H9 (cell line): ENCODE measurements at regions not wholly inside any gene's neighbourhood (a gene's known extent, or its start where the extent isn't known, plus 50 kb on each side); places are given as distances from the start of the nearest gene placed in this dataset.

Experiments
- DNase-seq: peaks from one replicate; pipeline ENCODE4 v3.0.0-alpha.2; 2017
- H2AFZ ChIP-seq: one replicate; pipeline ENCODE4 v1.6.1; 2013; ENCODE audit warnings: mild to moderate bottlenecking, low read length, control low read depth, moderate library complexity
- H2AK5ac ChIP-seq: 2 replicates; pipeline ENCODE4 v1.6.1; 2013; ENCODE audit warnings: low read length, control low read depth, mixed read lengths; ENCODE audit not compliant: insufficient read length
- H2BK120ac ChIP-seq: one replicate; pipeline ENCODE4 v1.6.1; 2013; ENCODE audit warnings: low read depth, mild to moderate bottlenecking, low read length, control low read depth, inconsistent platforms; ENCODE audit not compliant: poor library complexity, severe bottlenecking
- H2BK12ac ChIP-seq: 2 replicates; pipeline ENCODE4 v1.6.1; 2013; ENCODE audit warnings: low read length, control low read depth, mixed read lengths, low read depth; ENCODE audit not compliant: insufficient read length
- H2BK15ac ChIP-seq: 2 replicates; pipeline ENCODE4 v1.6.1; 2013; ENCODE audit warnings: low read depth, low read length, control low read depth
- H2BK20ac ChIP-seq: one replicate; pipeline ENCODE4 v1.6.1; 2013; ENCODE audit warnings: low read depth, mild to moderate bottlenecking, low read length, control low read depth, inconsistent platforms; ENCODE audit not compliant: poor library complexity, severe bottlenecking
- H2BK5ac ChIP-seq: 2 replicates; pipeline ENCODE4 v1.6.1; 2013; ENCODE audit warnings: low read length, control low read depth, mixed read lengths; ENCODE audit not compliant: insufficient read length
- H3K14ac ChIP-seq: 2 replicates; pipeline ENCODE4 v1.6.1; 2013; ENCODE audit warnings: low read length, control low read depth; ENCODE audit not compliant: insufficient read depth
- H3K18ac ChIP-seq: 2 replicates; pipeline ENCODE4 v1.6.1; 2013; ENCODE audit warnings: low read depth, mild to moderate bottlenecking, mixed read lengths, low read length, control low read depth; ENCODE audit not compliant: insufficient read length
- H3K23ac ChIP-seq: 2 replicates; pipeline ENCODE4 v1.6.1; 2013; ENCODE audit warnings: low read length, control low read depth, mixed read lengths, low read depth; ENCODE audit not compliant: insufficient read length
- H3K23me2 ChIP-seq: 2 replicates; pipeline ENCODE4 v1.6.1; 2013; ENCODE audit warnings: low read depth, mild to moderate bottlenecking, mixed read lengths, low read length, control low read depth; ENCODE audit not compliant: insufficient read length, poor library complexity, severe bottlenecking
- H3K27ac ChIP-seq: 2 replicates; pipeline ENCODE4 v1.5.1; 2013; ENCODE audit warnings: low read length, control low read depth, mixed read lengths, low read depth; ENCODE audit not compliant: insufficient read length
- H3K27me3 ChIP-seq: 2 replicates; pipeline ENCODE4 v1.6.1; 2013; ENCODE audit warnings: low read length, control low read depth, inconsistent platforms; ENCODE audit not compliant: insufficient read depth
- H3K4ac ChIP-seq: 2 replicates; pipeline ENCODE4 v1.6.1; 2013; ENCODE audit warnings: low read depth, mild to moderate bottlenecking, control low read depth, inconsistent platforms, low read length, moderate library complexity
- H3K4me1 ChIP-seq: 2 replicates; pipeline ENCODE4 v1.6.1; 2013; ENCODE audit warnings: low read length, control low read depth, inconsistent platforms; ENCODE audit not compliant: insufficient read depth
- H3K4me2 ChIP-seq: 2 replicates; pipeline ENCODE4 v1.6.1; 2013; ENCODE audit warnings: low read length, control low read depth, mixed read lengths; ENCODE audit not compliant: insufficient read length, insufficient read depth
- H3K56ac ChIP-seq: 2 replicates; pipeline ENCODE4 v1.6.1; 2013; ENCODE audit warnings: low read depth, mild to moderate bottlenecking, mixed read lengths, low read length, control low read depth; ENCODE audit not compliant: insufficient read length
- H3K79me1 ChIP-seq: 2 replicates; pipeline ENCODE4 v1.6.1; 2013; ENCODE audit warnings: low read depth, mild to moderate bottlenecking, moderate library complexity, low read length, control low read depth, inconsistent platforms; ENCODE audit not compliant: insufficient read depth, poor library complexity, severe bottlenecking
- H3K79me2 ChIP-seq: 2 replicates; pipeline ENCODE4 v1.6.1; 2013; ENCODE audit warnings: low read length, control low read depth, inconsistent platforms; ENCODE audit not compliant: insufficient read depth
- H3K9ac ChIP-seq: 2 replicates; pipeline ENCODE4 v1.6.1; 2013; ENCODE audit warnings: low read length, control low read depth, mixed read lengths; ENCODE audit not compliant: insufficient read length; ENCODE audit errors: extremely low read depth
- H3K9me3 ChIP-seq: one replicate; pipeline ENCODE4 v1.6.1; 2013; ENCODE audit warnings: low read depth, low read length, inconsistent platforms; ENCODE audit not compliant: control insufficient read depth
- H3T11ph ChIP-seq: one replicate; pipeline ENCODE4 v1.6.1; 2013; ENCODE audit warnings: mild to moderate bottlenecking, low read length, control low read depth, inconsistent platforms
- H4K20me1 ChIP-seq: one replicate; pipeline ENCODE4 v1.6.1; 2013; ENCODE audit not compliant: control insufficient read depth, insufficient read length, insufficient read depth
- H4K5ac ChIP-seq: 2 replicates; pipeline ENCODE4 v1.6.1; 2013; ENCODE audit warnings: low read depth, mild to moderate bottlenecking, mixed read lengths, low read length, control low read depth; ENCODE audit not compliant: insufficient read length
- H4K8ac ChIP-seq: replicated peaks from 2 replicates; pipeline ENCODE4 v1.6.1; 2013; ENCODE audit warnings: low read length, control low read depth, mixed read lengths, low read depth; ENCODE audit not compliant: insufficient read length
- H4K91ac ChIP-seq: 2 replicates; pipeline ENCODE4 v1.6.1; 2013; ENCODE audit warnings: low read depth, mild to moderate bottlenecking, moderate library complexity, mixed read lengths, low read length, control low read depth; ENCODE audit not compliant: insufficient read length
- H3K27ac Mint-ChIP-seq, 3 experiments: 2 replicates in 2 of 3; 3 replicates in 1 of 3; pipeline ENCODE4 v1.8.0; 2020 to 2021; ENCODE audit warnings: mixed read lengths in 3 of 3, mild to moderate bottlenecking in 1 of 3, moderate library complexity in 1 of 3
- H3K27me3 Mint-ChIP-seq: 2 replicates; pipeline ENCODE4 v1.8.0; 2021; ENCODE audit warnings: low read depth, mild to moderate bottlenecking, moderate library complexity, mixed read lengths
- H3K36me3 Mint-ChIP-seq, 3 experiments: 2 replicates in 2 of 3; 3 replicates in 1 of 3; pipeline ENCODE4 v1.8.0; 2020 to 2021; ENCODE audit warnings: low read depth in 3 of 3, mixed read lengths in 3 of 3; ENCODE audit not compliant: insufficient read depth in 1 of 3
- H3K4me1 Mint-ChIP-seq, 2 experiments: 2 replicates each; pipeline ENCODE4 v1.8.0; 2020; ENCODE audit warnings: mixed read lengths in 2 of 2
- H3K4me3 Mint-ChIP-seq, 2 experiments: 2 replicates in 1 of 2; 3 replicates in 1 of 2; pipeline ENCODE4 v1.8.0; 2020 to 2021; ENCODE audit warnings: mild to moderate bottlenecking in 2 of 2, mixed read lengths in 2 of 2, moderate library complexity in 1 of 2
- H3K9me3 Mint-ChIP-seq, 2 experiments: 2 replicates in 1 of 2; 3 replicates in 1 of 2; pipeline ENCODE4 v1.8.0; 2020; ENCODE audit warnings: mild to moderate bottlenecking in 2 of 2, mixed read lengths in 2 of 2, moderate library complexity in 1 of 2
- WGBS: extraction: QIAGEN DNeasy Blood & Tissue Kit; methylation state at CpG from one replicate; pipeline ENCODE4 v1.1.7; 2013; ENCODE audit warnings: missing lambda C conversion rate, low lambda C conversion rate, mixed read lengths; ENCODE audit not compliant: insufficient read length; ENCODE audit errors: extremely low coverage; 5-methylcytosine and 5-hydroxymethylcytosine counted together
- TF ChIP-seq, protein P1 (sequence below): fragments of 200-600 bp; sonication (generic); conservative IDR thresholded peaks from 3 replicates; pipeline ENCODE4 v1.8.0; 2021; ENCODE audit warnings: antibody characterized with exemption, mild to moderate bottlenecking

DNA sequence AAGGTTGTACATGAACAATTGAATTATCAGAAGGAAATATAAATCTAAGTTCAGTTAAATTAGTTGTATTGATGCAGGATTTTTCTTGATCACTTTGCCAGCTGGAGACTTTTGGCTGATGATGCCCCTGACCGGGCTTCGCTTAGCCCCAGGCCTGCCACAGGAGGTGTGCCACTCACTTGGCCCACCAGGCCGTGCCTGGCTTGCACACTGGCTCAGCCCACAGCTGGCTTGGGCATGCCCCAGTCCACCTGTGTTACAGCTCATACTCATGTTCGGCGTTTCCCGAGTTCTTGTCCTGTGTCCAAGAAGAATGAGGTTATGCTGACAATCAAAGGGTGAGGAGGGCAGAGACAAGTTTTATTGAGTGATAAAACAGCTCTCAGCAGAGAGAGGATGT, 773.9 kb upstream of the FANCL start:
- Mint-ChIP-seq H3K4me3 (no peak overlapping the region), H3K9me3 (peaks cover 4 to 6% of the 10 kb centered on the region in 2 experiments; a peak in 4 of 5 replicates), H3K36me3 (peaks cover 3 to 10% (median 7%) of the 10 kb centered on the region in 3 experiments; a peak in 5 of 7 replicates), H3K4me1 (no peaks in the 10 kb centered on the region), H3K27me3 (no peaks in the 10 kb centered on the region), H3K27ac (no peak overlapping the region)
- H3K9ac ChIP-seq: no peak overlapping the region
- no peak for DNase-seq
- no peaks in the 10 kb centered on the region for H4K20me1 ChIP-seq
- no peak overlapping the region for H3K4me2 ChIP-seq
- no peak overlapping the region for H4K5ac ChIP-seq
- no peaks in the 10 kb centered on the region for H3K4me1 ChIP-seq
- no peak overlapping the region for H3K27ac ChIP-seq
- no peak overlapping the region for H3T11ph ChIP-seq
- no peaks in the 10 kb centered on the region for H3K79me1 ChIP-seq
- no peak overlapping the region for H2AK5ac ChIP-seq
- no peak overlapping the region for H3K23ac ChIP-seq
- no peaks in the 10 kb centered on the region for H3K27me3 ChIP-seq
- no peak overlapping the region for H3K18ac ChIP-seq
- no peak overlapping the region for H3K56ac ChIP-seq
- H4K8ac ChIP-seq: no peak overlapping the region
- no peaks in the 10 kb centered on the region for H3K79me2 ChIP-seq
- H4K91ac ChIP-seq: no peak overlapping the region
- TF ChIP-seq, protein P1, sequence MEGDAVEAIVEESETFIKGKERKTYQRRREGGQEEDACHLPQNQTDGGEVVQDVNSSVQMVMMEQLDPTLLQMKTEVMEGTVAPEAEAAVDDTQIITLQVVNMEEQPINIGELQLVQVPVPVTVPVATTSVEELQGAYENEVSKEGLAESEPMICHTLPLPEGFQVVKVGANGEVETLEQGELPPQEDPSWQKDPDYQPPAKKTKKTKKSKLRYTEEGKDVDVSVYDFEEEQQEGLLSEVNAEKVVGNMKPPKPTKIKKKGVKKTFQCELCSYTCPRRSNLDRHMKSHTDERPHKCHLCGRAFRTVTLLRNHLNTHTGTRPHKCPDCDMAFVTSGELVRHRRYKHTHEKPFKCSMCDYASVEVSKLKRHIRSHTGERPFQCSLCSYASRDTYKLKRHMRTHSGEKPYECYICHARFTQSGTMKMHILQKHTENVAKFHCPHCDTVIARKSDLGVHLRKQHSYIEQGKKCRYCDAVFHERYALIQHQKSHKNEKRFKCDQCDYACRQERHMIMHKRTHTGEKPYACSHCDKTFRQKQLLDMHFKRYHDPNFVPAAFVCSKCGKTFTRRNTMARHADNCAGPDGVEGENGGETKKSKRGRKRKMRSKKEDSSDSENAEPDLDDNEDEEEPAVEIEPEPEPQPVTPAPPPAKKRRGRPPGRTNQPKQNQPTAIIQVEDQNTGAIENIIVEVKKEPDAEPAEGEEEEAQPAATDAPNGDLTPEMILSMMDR: no peak
- H2BK15ac ChIP-seq: no peak overlapping the region
- H3K23me2 ChIP-seq: no peaks in the 10 kb centered on the region
- no peak overlapping the region for H2BK12ac ChIP-seq
- H3K9me3 ChIP-seq: no peaks in the 10 kb centered on the region
- H3K4ac ChIP-seq: no peak overlapping the region
- H3K14ac ChIP-seq: no peak overlapping the region
- no peak overlapping the region for H2BK20ac ChIP-seq
- no peak overlapping the region for H2BK120ac ChIP-seq
- no peak overlapping the region for H2BK5ac ChIP-seq
- H2AFZ ChIP-seq: no peak overlapping the region
- no CpG with 5 or more reads among the region's 6 CpGs for WGBS
